Endometrium (tissue), 2 donors: ENCODE measurements at regions not wholly inside any gene's neighbourhood (a gene's known extent, or its start where the extent isn't known, plus 50 kb on each side); places are given as distances from the start of the nearest gene placed in this dataset.
A peak's percentile ranks its signal among the peaks of the same experiment; 100 is the strongest.
"Not testable (repeated sequence)": the region's sequence is repeated elsewhere in the genome, so short reads cannot be mapped to it uniquely, and the experiment has no call there.

ENCODE experiments used
- FAIRE-seq: peaks from 2 replicates; lab custom pipeline; 2012; peaks lifted over from hg19 to GRCh38; lab: Jason Lieb, UNC
- donor health status: control.
- donor health status: control.

DNA sequence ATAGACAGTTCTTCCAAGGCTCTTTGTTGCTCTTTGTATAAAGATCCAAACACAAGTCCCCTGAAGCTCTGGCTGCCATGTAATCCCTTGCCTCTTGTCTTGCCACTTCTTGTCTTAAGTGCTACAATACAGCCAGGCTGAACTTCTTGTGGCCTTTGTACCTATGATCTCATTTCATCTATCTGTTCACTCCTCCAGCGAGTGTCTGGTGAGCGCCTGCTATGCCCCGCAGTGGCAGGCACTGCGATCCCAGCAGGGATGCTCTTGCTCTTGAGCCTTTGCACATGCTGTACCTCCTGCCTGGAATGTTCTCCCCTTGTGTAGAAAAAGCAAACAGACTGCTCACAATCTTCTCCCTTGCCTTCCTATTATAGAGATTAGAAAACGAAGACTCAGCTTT is 81.9 kb upstream of the ADPGK start:
- FAIRE-seq, result no peak

DNA sequence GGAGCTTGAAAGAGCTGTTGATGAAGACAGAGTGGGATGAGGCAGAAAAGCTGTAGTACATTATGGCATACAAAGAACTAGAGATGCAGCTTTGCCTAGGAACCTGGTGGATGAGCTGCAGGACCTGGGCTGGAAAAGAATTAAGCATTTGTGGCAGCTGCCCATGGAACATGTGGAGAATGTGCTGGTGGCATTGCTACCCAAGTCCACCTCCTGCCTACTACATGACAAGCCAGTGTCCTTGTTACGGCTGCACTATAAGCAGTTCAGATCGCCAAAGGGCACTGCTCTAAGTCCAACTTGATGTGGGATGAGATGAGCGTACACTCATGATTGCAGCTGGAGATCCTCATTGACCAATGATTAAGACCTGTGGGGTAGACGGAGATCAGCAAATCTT is 81.1 kb upstream of the ADPGK start:
- FAIRE-seq, result no peak

DNA sequence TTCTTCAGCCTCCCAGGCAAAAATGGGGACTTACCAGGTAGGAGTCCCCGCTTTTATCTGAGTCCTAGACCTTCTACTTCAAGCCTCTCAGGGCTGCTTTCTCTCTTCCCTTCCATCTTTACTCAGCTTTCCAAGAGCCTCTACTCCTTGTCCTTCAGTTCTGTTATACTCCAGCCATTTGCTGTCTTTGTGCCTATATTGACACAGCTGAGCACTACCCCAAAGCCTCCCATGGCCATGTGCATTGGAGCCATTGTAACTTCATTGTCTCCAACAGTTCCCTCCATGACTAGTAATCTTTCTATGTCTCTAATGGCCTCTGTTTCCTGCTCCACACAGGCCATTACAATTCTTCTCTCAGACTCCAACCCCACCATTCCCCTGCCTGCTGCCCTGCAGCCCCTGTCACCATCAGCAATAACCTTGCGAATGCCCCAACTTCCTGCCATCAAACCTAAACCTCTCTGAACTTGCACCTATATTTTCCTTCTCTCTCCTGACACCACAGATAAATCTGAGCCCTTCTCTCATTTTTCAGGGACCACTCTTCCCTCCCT is 77.9 kb upstream of the ADPGK start:
- no peak for FAIRE-seq

DNA sequence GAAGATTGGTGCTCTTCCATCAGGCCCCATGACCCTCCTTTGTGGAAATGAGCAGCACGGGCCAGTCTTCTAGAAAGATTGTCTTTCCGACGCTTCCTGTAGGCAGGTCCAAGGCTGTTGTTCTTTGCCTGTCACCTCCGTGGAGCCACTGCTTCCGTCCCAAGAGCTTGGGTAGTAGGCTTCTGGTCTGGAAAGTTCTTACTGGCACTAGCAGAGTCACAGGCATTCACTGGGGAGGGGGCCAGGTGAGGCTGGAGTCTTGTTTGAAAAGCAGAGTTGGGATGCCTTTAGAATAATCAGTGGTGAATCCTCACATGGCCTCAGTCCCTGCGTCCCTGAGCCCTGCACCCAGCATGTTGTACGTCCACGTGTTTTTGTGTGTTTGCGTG is 76.2 kb upstream of the ADPGK start:
- FAIRE-seq, result no peak

DNA sequence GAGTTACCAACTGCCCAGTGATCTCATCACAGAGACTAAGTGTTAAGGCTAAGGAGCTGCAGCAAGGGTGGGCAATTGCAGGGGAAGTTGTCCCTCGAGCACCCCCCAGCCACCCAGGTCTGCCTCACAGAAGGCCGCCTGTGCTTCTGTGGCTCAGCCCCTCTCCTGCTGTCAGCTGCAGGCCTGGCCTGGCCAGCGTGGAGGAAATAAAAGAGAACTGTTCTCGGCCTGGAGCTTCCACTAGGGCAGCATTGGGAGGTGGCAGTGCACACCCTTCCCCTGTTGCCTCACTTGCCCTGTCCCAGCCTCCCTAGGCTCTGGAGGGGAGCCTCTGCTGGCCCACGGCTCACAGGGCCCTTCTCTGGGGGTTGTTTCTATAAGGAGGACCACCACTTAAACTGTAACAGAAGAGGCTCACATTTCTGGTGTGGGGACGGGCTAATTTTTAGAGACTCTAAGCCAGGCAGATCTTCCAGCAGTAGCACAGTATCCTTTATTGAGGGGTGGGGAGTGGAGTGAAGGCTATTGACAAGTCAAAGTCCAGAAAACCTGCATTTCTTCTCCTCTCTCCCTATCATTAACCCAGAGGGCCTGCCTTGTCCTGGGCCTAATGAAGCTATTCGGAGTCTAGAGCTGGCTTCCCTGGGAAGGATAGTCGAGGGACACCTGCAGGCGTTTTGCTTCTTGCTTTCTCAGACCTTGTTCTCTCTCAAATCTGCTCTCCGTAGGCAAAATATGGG is 75.6 kb upstream of the ADPGK start:
- no peak for FAIRE-seq

DNA sequence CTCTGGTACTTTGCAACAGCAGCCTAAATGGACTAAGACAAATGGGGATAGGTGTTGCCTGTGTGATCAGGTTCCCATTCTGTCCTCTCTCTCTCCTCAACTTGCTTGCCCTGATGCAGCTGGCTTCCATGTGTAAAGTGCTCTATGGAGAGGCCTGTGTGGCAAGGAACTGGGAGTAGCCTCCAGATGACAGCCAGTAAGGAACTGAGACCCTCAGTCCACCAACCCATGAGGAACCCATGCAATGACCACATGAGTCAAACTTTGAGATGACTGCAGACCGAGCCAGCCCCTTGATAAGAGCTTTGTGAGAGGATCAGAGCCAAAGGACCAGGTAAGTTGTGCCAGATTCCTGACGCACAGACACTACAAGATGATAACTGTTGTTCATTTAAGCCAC is 74.6 kb upstream of the ADPGK start:
- no peak for FAIRE-seq

DNA sequence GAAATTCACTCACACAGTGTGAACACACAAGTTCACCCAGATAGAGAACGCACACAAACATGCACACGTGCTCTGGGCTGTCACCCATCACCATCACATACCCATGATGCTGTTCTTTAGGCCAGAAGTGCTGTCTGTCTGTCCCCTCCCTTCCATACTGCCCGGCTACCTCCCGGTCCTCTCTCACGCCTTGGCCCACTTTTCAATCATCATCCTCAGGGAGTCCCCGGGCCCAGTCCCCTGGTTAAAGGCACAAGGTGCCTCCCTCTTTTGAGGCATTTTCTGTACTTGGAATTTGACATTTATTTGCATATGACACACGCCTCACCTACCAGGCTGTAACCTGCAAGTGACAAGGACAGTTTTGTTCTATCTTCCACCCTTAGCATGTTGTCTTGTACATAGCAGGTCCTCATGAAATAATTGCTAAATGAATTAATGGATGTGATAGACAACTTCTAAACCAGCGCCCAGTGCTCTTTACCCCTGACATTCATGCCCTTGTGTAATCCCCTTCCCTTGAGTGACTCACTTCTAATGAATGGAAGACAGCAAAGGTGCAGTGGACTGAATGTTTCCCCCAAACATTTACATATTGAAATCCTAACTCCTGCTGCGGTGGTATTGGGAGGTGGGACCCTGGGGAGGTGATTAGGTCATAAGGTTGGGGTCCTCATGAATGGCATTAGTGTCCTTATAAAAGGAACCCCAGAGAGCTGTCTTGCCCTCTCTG is 73.9 kb upstream of the ADPGK start:
- FAIRE-seq, result no peak

DNA sequence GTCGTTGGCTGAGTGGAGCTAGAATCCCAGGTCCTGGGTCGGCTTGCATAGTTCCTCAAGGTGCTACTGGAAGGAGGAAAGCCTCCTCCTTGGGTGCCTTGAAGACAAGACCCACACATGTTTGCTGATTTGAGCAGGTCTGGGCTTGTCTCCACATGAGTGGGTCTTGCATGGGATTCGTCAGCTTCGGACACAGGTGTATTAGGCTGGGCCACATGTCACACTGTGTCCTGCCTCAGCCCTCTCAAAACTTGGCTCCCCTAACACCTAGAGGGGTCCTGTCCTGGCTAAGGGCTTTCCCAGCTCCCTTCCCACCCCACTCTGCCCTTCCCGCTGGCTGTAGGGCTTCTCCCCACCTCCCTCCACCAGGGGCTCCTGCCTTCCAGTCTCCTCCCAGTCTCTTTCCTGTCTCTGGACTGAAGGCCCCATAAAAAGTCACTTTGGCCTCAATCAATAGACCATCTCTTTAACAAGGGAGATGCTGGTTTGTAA is 73.0 kb upstream of the ADPGK start:
- no peak for FAIRE-seq

DNA sequence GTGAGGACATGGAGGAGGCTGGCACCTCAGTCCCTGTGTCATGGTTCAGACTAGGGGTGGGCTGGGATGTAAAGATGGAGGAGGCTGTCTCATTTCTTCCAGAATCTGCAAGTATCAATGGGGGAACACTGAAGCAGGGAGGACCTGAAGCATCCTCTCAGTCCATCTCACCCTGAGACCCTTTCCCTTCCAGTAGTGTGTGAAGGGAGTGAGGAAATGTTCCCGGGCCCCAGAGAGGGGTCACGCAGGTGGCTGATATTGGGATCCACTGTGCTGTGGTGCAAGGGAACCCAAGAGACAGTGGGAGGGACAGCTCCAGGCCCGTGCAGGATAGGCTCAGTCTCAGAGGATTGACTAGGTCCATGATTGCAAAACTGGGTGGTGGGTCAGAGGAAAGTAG is 72.2 kb upstream of the ADPGK start:
- no peak for FAIRE-seq

DNA sequence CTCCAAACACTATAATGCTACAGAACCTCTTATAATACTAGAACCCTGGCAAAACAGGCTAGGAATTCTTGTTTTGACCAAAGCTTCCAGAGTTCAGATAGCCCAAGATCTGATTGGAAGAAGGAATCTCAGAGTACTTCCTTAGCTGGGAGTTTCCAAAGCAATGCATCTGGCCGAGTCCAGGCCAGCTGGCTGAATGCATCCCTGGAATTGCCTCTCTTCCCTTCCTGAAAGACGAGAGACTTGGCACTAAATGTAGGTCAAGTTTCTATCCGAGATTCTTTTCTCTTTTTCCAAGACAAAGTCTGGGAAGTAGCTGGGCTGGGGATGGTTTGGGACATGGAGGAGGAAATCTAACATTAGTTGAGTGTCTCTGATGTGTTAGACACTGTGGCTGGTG is 68.7 kb upstream of the ADPGK start:
- peak; percentile 18 for FAIRE-seq

DNA sequence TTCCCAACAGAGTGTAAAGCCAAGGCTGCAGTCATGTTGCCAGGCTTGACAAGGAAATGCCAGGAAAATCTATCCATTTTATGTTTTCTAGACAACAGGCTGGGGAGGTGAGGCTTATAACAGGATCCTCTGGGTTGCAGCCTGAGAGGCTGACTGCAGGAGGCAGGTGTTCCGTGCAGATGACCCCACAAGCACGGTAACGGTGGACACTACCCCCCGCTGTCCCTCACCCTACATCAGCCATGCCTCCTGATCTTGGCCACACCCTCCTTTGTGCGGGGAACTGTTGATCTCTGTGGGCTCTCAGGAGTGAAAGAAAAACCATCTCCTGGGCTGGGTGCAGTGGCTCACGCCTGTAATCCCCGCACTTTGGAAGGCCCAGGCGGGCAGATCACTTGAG is 68.0 kb upstream of the ADPGK start:
- no peak for FAIRE-seq

DNA sequence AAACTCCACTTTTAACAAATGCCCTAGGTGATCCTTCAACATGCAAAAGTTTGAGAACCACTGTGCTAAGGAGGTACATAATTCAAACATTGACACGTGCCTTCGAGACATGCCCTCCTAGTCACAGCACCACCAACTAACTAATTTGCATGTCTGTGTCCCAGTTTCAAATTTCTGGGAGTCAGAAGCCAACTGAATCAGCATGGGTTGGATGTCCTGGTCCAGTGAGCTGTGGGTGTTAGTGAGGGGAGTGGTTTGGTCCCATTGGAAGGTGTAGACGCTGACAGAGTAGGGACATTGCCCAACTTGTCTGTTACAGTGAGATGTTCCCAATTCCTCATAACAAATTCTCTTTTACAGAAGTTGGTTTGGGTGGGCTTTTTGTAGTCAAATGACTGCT is 67.3 kb upstream of the ADPGK start:
- FAIRE-seq, result no peak

DNA sequence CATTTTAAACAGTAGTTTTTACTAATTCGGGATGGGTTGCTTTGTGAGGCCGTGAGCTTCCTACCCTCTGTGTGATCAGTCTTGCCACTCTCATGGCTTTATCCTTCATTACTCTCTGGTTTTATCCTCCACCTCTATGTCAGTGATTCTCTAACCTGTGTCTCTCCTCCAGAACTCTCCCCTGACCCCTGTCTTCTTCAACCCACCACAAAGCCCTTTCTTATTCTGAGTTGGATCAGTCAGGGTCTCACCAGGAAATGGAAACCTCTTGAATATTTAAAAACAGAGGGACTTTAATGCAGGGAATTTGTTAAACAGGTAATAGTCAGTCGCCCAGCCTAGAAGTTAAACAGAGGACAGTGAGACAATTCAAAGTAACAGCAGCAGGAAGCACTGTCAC is 64.2 kb upstream of the ADPGK start:
- FAIRE-seq, result no peak

DNA sequence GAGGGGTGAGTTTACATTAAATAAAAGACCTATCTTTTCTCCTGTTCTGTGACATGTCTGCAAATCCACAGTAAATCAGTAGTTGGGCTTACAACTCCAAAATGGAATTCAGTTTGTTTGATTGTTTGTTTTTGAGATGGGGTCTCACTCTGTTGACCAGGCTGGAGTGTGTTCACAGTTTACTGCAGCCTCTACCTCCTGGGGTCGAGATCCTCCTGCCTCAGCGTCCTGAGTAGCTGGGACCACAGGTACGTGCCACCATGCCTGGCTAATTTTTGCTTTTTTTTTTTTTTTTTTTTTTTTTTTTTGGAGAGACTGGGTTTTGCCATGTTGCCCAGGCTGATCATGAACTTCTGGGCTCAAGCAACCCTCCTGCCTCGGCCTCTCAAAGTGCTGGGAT is 63.5 kb upstream of the ADPGK start:
- FAIRE-seq, result no peak

DNA sequence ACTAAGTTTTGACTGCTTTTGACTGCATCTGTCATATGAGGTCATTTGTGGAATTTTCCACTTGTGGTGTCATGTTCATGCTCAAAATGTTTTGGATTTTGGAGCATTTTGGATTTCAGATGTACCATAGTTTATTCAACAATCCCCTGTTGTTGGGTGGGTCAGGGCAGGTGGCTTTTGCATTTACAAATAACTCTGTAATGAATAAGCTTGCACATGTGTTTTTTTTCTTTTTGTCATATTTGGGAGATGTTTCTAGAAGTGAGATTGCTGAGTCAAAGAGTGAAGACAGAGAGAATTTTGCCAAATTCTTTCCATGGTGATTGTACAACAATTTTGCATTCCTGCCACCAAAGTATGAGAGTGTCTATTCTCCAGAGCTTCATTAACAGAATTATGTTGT is 62.4 kb upstream of the ADPGK start:
- FAIRE-seq, result no peak

DNA sequence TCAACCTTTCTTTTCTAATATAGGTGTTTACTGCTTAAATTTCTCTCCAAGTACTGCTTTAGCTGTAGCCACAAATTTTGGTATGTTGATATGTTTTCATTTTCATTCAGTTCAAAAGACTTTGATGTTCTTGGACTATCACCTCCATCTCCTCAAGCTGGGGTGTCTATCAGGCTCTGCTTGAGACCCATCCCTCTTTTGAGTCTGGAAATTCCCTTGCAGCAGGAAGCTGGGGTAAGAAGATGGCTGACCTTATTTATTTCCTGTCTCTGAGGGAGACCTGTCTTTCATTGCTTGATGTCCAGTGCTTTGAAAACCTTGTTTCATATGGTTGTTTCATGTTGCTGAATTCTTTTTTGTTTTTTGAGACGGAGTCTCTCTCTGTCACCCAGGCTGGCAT is 60.5 kb upstream of the ADPGK start:
- no peak for FAIRE-seq

DNA sequence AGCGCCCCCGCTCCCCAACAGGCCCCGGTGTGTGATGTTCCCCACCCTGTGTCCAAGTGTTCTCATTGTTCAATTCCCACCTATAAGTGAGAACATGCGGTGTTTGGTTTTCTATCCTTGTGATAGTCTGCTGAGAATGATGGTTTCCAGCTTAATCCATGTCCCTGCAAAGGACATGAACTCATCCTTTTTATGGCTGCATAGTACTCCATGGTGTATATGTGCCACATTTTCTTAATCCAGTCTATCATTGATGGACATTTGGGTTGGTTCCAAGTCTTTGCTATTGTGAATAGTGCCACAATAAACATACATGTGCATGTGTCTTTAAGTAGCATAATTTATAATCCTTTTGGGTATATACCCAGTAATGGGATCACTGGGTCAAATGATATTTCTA is 59.8 kb upstream of the ADPGK start:
- not testable (repeated sequence) for FAIRE-seq

DNA sequence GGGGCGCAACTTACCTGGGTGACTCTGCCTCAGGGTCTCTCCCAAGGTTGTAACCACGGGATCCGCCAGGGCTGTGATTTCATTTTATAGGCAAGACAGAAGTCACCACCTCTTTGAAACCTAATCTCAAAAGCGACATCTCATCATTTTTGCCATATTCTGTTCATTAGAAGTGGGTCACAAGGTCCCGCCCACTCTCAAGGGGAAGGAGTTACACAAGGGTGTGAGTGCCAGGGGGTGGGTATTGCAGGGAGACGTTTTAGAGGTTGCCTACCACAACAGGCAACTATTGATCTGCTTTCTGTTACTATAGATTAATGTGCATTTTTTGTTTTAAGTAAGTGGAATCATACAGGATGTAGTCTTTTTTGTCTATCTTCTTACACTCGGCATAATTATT is 56.6 kb upstream of the ADPGK start:
- FAIRE-seq, result no peak

DNA sequence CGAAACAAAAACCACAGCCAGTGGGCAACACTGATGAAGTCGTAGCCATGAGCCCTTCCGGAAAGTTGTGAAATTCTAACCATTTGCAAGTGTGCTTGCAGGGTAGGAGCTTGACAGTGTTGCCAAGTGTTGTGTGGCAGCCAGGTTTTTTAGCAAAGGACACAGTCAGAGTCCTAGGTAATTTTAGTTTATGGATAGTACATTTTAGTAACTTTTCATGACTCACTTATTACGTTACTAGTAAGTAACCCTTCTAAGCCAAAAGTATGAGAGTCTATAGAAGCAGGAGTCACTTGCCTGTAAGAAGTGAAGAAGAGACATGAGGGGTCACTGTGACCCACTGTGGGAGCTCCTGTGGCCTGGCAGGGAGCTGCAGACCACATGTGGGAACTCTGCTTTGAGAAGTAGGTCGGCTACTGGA is 54.8 kb upstream of the ADPGK start:
- FAIRE-seq, result no peak

DNA sequence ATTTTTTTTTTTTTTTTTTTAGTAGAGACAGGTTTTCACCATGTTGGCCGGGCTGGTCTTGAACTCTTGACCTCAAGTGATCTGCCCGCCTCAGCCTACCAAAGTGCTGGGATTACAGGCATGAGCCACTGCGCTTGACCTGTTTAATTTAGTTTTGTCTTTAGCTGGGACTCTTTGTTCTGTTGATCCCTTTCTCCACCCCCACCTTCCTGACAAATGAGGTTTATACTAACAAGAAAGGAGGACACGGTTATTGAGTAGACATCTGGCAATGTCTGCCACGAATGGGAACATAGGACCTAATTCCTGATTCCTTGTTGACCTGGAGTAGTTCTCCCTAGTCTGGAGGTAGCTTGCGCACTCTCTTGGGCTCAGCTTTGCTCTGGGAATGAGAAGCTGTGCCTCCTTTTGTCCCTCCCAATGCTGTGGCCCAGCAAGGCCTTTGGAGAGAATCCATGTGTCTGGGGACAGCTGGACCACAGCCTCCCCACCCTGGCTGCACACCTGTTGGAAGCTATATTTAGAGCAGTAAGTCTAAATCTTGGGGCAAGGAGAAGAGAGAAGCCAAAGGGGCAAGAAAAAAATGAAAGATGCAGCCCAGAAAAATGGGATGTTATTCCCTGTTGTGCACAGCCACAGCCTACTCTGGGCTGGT is 53.2 kb upstream of the ADPGK start:
- FAIRE-seq, result no peak

DNA sequence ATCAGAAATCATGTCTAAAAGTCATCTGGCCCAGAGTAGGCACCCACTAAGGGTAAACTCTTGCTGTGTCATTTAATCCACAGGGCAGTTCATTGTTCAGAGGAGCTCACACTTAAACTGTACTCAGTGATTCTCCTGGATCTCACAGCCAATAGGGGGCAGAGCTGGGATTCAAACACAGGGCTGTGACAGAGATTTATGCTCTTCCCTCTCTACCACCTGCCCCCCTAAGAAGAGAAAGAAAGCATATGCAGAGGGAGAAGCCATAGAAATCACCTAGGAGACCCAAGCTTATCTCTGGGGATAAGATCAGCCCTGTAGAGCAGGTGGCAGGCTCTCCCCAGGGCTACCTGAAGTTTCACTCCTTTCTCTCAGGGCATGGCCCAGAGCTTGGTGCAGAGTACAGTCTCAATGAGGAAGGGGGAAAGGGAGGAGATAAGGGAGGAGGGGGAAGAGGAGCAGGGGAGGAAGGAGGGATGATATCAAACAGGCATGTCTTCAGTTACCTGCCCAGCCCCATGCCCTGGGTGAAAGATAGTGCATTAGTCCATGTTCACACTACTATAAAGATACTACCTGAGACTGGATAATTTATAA is 51.8 kb upstream of the ADPGK start:
- no peak for FAIRE-seq

DNA sequence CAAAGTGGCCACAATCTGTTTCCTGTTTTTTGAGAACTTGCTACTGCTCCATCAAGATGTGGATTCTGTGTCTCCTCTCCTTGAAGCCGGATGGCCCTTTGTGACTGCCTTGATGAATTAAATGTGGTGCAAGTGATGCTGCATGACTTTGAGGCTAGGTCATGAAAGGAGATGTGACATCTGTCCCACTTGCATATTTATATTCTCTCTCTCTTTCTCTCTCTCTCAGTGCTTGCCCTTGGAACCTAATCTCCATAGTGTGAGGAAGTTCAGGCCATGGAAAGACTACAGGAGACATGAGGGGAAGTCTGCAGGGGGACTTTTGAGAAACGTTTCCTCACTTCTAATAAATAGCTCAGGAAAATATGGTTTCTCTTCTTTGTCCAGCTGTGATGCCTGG is 50.0 kb upstream of the ADPGK start:
- no peak for FAIRE-seq
